NT2/D1 (cell line): ENCODE measurements at regions not wholly inside any gene's neighbourhood (a gene's known extent, or its start where the extent isn't known, plus 50 kb on each side); places are given as distances from the start of the nearest gene placed in this dataset.
"Not testable (repeated sequence)": the region's sequence is repeated elsewhere in the genome, so short reads cannot be mapped to it uniquely, and the experiment has no call there.

Source experiments
- YY1 ChIP-seq: IDR thresholded peaks from 2 replicates; pipeline ENCODE4 v1.6.1; 2011; ENCODE audit not compliant: insufficient read length, insufficient read depth
- ZNF274 ChIP-seq: IDR thresholded peaks from 2 replicates; pipeline ENCODE4 v1.6.1; 2011; ENCODE audit warnings: mild to moderate bottlenecking, low read depth, low read length

- TF ChIP-seq YY1, ZNF274: not testable (repeated sequence)
Observed at GRCh38 chr1:95797761-95798160, 563.8 kb downstream of the RWDD3 start.
